ENCODE measurements at regions not wholly inside any gene's neighbourhood (a gene's known extent, or its start where the extent isn't known, plus 50 kb on each side); places are given as distances from the start of the nearest gene placed in this dataset.

DNA sequence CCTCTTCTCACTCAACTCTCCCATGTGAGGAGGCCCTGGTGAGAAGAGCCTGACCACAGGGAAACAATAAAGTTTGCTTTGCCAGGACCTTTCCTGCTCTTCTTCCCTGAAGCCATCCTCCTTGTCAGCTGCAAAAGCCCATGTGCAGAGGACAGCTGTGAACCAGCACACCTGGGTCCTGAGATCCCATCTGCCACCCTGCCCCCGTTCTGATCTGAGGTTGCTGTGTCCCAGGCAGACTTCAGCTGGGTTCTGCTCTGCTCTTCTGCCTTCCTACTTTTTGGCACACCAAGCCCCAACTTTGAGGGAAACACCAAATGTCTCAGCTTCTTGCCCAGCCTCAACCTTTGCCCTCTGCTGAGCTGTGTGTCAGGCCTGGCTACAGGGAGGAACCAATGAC lies 595.1 kb upstream of the ARPP21 start:
- H3K4me3 ChIP-seq (ENCODE audit: low read depth, low read length): no peak overlapping the region
- TF ChIP-seq, protein P1, sequence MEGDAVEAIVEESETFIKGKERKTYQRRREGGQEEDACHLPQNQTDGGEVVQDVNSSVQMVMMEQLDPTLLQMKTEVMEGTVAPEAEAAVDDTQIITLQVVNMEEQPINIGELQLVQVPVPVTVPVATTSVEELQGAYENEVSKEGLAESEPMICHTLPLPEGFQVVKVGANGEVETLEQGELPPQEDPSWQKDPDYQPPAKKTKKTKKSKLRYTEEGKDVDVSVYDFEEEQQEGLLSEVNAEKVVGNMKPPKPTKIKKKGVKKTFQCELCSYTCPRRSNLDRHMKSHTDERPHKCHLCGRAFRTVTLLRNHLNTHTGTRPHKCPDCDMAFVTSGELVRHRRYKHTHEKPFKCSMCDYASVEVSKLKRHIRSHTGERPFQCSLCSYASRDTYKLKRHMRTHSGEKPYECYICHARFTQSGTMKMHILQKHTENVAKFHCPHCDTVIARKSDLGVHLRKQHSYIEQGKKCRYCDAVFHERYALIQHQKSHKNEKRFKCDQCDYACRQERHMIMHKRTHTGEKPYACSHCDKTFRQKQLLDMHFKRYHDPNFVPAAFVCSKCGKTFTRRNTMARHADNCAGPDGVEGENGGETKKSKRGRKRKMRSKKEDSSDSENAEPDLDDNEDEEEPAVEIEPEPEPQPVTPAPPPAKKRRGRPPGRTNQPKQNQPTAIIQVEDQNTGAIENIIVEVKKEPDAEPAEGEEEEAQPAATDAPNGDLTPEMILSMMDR (conservative IDR thresholded peaks at IDR 0.05; ENCODE audit: low read depth, low read length): no peak
- DNase-seq (ENCODE audit: low read depth): no peak

DNA sequence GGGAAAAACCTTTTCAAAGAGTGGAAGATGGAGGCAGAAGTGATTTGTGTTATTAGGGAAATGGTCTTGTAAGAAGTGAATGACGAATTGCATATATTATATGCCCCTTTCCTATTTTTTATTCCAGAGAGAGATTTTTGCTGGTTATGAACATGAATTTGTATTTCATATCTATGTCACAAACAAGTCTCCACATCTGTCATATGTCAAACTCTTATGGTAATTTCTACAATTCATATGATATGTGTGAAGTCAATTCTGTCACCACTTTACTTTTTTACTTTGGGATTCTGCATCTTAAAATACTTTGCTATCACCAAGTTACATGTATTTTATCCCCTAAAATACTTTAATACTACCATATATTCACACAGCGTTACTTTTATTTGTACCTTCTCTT lies 594.2 kb upstream of the ARPP21 start:
- no peak for DNase-seq (ENCODE audit: low read depth)
- H3K4me3 ChIP-seq (ENCODE audit: low read depth, low read length): no peak overlapping the region
- TF ChIP-seq, protein P1 (conservative IDR thresholded peaks at IDR 0.05; ENCODE audit: low read depth, low read length): no peak

DNA sequence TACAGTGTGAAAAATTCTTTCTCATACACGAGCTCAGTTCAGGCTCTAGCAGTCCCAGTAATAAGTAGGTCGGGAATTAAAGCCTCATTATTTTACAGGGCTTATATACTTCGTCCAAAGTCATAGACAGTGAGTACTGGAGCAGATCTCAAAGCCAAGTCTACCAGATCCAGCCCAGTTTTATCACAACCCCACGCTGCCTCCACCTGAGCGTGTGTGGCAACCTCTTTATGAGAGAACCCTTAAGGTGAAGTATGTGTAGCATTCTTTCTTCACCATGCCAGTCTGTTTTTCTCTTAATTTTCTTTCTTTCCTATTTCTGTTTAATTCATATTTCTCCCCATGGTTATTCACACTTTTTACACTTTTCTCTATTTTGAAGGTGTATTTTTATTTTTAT lies 574.6 kb upstream of the ARPP21 start:
- no peak overlapping the region for H3K4me3 ChIP-seq (ENCODE audit: low read depth, low read length)
- no peak for DNase-seq (ENCODE audit: low read depth)
- TF ChIP-seq, protein P1 (conservative IDR thresholded peaks at IDR 0.05; ENCODE audit: low read depth, low read length): no peak

DNA sequence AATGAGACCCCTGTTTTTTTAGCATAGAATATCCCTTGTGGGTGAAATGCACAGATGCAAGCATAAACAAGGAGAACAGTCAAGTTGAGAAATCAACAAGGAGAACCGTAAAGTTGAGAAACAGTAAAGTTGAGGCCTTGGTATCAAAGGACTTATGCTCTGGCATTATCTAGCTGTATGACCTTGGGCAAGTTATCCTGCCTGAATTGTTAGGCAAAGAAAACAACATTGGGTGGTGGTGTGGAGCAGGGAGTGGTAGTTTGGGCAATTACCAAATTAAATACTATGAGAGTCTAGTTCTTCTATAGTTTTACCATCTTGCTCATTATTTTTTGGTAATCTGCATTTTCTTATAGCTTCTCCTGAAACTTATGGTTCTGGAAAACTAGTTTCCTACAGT lies 573.4 kb upstream of the ARPP21 start:
- TF ChIP-seq, protein P1 (conservative IDR thresholded peaks at IDR 0.05; ENCODE audit: low read depth, low read length): no peak
- no peak for DNase-seq (ENCODE audit: low read depth)
- no peak overlapping the region for H3K4me3 ChIP-seq (ENCODE audit: low read depth, low read length)

DNA sequence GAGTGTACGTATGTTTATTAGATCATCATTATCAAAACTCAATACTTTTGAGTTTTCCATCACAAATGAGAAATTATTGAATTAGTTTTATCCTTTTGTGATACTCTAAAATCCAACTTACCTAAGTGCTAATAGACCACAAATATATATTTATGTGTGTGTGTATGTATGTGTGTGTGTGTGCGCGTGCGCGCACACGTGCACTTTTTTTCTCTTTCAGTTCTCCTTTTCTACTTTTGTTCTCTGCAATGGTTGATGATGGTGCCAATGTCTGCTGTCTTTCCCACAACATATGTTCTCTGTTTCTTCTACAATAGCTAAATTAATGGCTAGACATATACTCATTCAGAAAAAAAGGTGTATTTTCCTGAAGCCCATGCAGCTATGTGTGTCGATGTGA lies 571.6 kb upstream of the ARPP21 start:
- TF ChIP-seq, protein P1 (conservative IDR thresholded peaks at IDR 0.05; ENCODE audit: low read depth, low read length): no peak
- H3K4me3 ChIP-seq (ENCODE audit: low read depth, low read length): no peak overlapping the region
- DNase-seq (ENCODE audit: low read depth): no peak

DNA sequence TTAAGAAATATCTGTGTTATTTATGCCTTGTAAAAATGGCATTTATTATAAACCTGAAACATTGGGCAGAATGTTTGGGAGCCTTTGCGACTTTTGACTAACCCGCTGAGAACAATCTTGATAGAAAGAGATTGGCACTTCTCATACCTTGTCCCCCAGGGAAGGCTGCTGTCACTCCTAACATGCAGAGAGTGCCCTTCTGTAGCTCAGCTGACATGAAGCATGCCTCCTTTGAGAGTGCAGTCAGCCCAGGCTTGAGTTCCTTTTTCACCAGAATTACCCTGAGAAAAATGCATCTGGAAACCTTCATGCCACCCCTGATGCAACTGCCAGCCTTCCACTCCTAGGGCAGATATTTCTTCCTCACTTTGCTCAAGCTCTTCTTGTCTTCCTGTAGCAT lies 569.2 kb upstream of the ARPP21 start:
- no peak for DNase-seq (ENCODE audit: low read depth)
- no peak overlapping the region for H3K4me3 ChIP-seq (ENCODE audit: low read depth, low read length)
- TF ChIP-seq, protein P1 (conservative IDR thresholded peaks at IDR 0.05; ENCODE audit: low read depth, low read length): no peak

DNA sequence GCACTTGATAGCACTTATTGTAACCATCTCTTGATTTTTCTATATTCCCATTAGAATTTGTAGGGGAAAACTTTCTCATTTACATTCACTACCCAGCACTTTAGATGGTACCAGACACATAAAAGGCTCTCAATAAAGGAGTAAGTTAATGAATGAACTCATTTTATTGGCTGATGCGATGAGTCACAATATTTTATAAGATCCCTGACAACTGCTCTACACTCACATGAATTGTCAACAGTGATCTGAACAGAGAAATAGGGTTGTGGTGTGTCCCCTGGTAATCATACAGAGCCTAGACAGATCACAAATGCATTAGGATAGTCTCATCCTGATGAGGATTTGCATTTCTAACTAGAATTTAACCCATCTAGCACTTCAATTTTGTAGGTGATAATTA lies 567.6 kb upstream of the ARPP21 start:
- TF ChIP-seq, protein P1 (conservative IDR thresholded peaks at IDR 0.05; ENCODE audit: low read depth, low read length): no peak
- no peak overlapping the region for H3K4me3 ChIP-seq (ENCODE audit: low read depth, low read length)
- no peak for DNase-seq (ENCODE audit: low read depth)

Measured in choroid plexus epithelial cell (primary cell).